VCaP (cell line): ENCODE measurements at regions not wholly inside any gene's neighbourhood (a gene's known extent, or its start where the extent isn't known, plus 50 kb on each side); places are given as distances from the start of the nearest gene placed in this dataset.
"Not testable (repeated sequence)": the region's sequence is repeated elsewhere in the genome, so short reads cannot be mapped to it uniquely, and the experiment has no call there.

ENCODE experiments used
- H3K27ac ChIP-seq: fragments of 450-650 bp; 2 replicates; pipeline ENCODE4 v1.5.1; 2017
- TF ChIP-seq, protein P1 (sequence below): fragments of 450-650 bp; conservative IDR thresholded peaks from 2 replicates; pipeline ENCODE4 v1.5.1; 2017; ENCODE audit warnings: mild to moderate bottlenecking, moderate library complexity

DNA sequence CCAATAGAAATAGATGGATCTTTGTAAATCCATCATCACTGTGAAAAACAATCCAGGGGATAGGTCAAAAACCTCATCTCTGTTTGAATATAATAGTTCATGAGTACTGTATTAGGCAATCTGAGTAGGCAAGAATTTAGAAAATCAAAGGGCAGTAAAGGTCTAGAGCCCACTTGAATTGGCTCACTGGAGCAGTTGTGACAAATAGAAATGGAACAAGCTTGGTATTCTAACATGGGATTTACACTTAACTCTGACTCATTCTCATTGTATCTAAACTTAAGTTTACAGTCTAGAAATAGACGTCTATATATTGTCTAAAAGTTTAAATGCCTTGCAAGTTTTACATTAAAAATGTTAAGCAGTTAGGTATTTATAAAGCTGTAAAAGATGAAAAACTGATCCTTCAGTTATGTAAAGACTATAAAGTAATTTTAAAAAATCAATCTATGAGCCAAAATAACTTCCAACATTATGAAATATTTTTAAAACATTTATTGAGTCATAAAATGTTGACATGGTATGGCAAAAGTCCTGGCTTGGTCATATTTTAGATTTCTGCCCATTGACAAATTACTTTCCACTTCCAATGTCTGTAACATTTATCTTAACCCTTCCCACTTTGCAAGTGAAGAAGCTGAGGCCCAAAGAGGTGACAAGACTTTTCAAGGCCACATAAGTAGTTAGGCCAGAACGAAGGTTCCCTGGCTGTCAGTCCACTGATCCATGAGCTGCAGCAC is 203.7 kb upstream of the NREP start:
- TF ChIP-seq, protein P1, sequence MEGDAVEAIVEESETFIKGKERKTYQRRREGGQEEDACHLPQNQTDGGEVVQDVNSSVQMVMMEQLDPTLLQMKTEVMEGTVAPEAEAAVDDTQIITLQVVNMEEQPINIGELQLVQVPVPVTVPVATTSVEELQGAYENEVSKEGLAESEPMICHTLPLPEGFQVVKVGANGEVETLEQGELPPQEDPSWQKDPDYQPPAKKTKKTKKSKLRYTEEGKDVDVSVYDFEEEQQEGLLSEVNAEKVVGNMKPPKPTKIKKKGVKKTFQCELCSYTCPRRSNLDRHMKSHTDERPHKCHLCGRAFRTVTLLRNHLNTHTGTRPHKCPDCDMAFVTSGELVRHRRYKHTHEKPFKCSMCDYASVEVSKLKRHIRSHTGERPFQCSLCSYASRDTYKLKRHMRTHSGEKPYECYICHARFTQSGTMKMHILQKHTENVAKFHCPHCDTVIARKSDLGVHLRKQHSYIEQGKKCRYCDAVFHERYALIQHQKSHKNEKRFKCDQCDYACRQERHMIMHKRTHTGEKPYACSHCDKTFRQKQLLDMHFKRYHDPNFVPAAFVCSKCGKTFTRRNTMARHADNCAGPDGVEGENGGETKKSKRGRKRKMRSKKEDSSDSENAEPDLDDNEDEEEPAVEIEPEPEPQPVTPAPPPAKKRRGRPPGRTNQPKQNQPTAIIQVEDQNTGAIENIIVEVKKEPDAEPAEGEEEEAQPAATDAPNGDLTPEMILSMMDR: no peak
- H3K27ac ChIP-seq: no peak overlapping the region

DNA sequence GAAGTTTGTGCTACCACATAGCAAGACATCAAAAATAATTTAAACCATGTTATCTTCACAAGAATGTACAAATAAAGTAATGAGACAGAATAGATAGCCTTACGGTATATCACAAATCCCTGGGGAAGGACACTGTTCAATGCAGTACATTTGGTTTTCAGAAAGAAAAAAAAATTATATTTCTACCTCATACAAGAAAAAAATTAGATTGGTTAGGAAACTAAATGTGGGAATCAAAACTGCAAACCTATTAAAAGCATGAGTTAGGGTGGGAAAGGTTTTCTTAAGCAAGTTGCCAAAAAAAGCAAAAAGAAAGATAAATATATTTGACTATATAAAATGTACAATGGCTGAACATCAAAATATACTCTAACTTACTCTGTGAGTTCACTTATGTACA is 201.9 kb upstream of the NREP start:
- TF ChIP-seq, protein P1: no peak
- no peak overlapping the region for H3K27ac ChIP-seq

DNA sequence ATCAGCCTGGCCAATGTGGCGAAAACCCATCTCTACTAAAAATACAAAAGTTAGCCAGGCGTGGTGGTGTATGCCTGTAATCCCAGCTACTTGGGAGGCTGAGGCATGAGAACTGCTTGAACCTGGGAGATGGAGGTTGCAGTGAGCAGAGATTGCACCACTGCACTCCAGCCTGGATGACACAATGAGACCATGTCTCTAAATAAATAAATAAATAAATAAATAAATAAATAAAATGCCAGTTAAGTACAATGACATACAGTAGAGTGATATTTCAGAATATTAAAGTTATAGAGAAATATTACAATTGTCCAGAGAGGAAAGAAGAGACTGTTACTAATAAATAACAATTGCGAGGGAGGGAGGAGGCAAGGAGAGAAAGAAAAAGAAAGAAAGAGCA is 199.8 kb upstream of the NREP start:
- H3K27ac ChIP-seq: not testable (repeated sequence)

DNA sequence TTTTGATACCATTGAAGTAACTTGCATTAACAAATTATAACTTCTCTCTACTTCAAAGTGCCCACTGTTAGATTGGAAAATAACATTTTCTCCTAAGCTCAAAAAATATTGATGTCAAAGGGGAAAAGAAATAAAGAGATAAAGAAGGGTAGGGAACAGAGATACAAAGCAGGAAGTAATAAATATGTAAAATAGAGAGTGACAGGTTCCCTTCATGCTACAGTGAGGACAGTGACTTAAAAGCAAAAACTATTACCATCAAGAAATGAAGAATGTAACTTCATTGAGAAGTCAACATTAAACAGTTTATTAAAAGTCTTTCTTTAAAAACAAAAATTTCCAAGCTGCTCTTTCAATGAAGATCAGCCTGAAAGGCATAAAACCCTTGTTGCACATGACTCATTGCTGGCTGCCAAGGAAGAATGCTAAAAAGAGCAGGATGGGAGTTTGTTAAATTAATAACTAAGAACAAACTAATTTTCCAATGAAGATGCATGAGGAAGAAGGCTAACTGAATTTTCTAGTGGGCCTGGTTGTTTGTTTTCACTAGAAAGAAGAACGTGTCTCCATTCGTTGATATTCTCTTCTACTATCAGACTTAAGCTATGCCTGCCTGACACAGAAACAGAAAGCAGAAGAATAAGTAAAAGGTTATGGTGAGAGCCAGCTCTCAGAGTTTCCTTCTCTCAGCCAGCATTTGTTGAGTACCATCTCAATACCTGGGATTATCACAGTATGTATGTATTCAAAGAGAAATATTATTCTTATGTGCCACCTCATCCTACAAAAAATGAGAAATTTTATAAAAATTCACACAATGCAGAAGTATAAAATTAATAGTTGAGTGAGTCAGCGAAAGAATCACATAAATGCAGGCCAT is 197.8 kb upstream of the NREP start:
- no peak overlapping the region for H3K27ac ChIP-seq
- TF ChIP-seq, protein P1: no peak

DNA sequence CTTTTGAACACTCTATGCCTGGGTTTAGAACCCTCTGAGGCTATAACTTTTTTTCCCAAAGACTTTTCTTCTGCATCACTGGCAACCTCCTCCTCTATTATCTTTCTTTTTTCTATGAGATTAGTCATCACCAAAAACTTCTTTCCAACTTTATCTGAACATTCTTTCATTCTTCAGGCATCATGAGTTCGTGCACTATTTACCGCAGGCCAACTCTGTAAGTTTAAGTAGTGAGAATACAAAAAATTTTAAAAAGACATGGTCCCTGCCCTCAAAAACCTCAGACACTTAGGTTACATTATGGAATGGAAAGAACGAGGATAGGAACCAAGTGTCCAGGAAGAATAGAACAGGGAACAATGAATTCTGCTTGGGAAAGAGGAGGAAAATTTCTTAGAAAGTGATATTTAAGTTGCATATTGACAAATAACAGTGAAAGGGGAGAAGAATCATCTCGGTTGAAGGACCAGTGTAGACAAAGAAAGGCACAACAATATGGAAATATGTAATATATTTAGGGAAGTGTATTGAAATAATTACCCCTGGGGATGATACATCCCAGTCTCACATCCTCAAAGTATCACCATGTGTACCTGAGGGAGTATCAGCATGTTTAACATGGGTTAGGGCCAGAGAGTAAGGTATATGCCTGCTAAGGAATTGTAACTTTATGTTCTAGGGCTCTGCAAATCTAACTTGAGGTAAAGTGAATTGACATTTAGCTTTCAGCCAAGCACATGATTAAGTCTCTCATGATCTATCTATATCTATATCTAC is 196.5 kb upstream of the NREP start:
- H3K27ac ChIP-seq: no peak overlapping the region
- TF ChIP-seq, protein P1: no peak

DNA sequence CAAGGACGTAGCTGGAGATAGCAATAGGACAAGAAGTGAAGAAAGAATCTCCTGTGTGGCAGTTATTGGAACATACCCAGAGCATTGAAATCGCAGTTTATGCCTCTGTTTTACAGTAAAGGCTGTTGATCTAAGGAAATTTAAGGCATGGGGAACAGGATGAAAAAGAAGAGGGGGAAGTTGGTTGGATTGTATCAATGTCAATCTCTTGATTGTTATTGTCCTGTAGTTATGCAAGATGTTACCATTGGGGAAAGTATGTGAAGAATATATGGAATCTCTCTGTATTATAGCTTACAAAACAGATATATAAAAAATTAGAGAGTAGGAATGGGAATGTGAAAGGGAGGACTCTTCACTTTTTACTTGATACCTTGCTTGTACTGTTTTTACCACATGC is 195.6 kb upstream of the NREP start:
- TF ChIP-seq, protein P1: no peak
- no peak overlapping the region for H3K27ac ChIP-seq

DNA sequence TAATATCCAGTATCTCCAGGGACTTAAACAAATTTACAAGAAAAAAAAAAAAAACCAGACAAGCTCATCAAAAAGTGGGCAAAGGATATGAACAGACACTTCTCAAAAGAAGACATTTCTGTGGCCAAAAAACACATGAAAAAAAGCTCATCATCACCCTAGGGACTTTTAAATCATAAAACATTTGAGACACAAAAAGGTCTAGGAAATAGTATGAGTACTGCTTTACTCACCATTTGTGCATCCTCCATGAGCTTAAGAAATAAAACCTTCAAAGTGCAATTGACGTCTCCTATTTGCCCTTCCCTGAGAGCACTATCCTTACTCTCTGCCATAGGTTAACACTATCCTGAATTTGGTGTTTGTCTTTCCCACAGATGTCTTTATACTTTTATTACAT is 193.7 kb upstream of the NREP start:
- TF ChIP-seq, protein P1: no peak
- H3K27ac ChIP-seq: no peak overlapping the region
